RWPE1 (cell line): ENCODE measurements at regions not wholly inside any gene's neighbourhood (a gene's known extent, or its start where the extent isn't known, plus 50 kb on each side); places are given as distances from the start of the nearest gene placed in this dataset.

ENCODE experiments used
- CTCF ChIA-PET: fragments of 350-600 bp; sonication (Branson Sonifier 250); formaldehyde crosslinking; extraction: SDS; loops from one replicate; lab custom pipeline; 2021; lab: Yijun Ruan, JAX
- POLR2A ChIA-PET: fragments of 400-600 bp; formaldehyde crosslinking; extraction: SDS; loops from one replicate; lab custom pipeline; 2020; ENCODE audit warnings: antibody characterized with exemption; ENCODE audit not compliant: low non-redundant PET; lab: Yijun Ruan, JAX
- DNase-seq: peaks from one replicate; pipeline ENCODE4 v3.0.0; 2012; ENCODE audit warnings: low spot score
- H3K27ac ChIP-seq: fragments of 450-650 bp; 2 replicates; pipeline ENCODE4 v1.5.1; 2017
- CTCF ChIP-seq: fragments of 450-650 bp; conservative IDR thresholded peaks from 2 replicates; pipeline ENCODE4 v1.5.1; 2017; ENCODE audit warnings: low read depth, mild to moderate bottlenecking

GRCh38 chr13:79883216-79883615 lies 402.3 kb downstream of the NDFIP2 start:
- no peak overlapping the region for H3K27ac ChIP-seq
- ChIA-PET POLR2A (no interaction called here), CTCF (no interaction called here)
- no peak for TF ChIP-seq CTCF
- DNase-seq, result no peak

DNA sequence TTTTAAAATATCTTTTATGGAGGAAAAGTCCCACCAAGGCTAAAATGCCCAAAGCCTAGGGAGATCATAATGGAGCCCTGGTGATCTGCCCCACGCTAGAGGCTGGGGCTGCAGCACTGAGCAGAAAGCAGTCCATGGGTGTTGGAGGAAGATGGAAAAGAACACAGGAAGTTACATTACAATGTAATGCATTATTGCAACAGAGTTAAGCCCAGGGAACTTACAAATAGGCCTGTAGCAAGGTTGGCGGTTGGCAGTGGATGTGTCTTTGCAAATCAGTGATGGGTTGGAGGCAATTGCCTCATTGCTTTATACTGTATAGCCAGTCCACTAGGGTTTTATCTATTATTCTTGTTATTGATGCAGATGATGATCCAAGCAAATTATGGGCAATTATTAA lies 399.9 kb downstream of the NDFIP2 start:
- ChIA-PET CTCF (interaction anchor here (0.6 kb wide), 1 partner anchor 63 kb away, joined by 4 read pairs; no protein-coding TSS in a partner anchor), POLR2A (no interaction called here)
- H3K27ac ChIP-seq, result no peak overlapping the region
- DNase-seq, result no peak
- no peak for TF ChIP-seq CTCF

- POLR2A ChIA-PET, result no interaction called here
- CTCF ChIA-PET, result no interaction called here
- no peak for DNase-seq
- H3K27ac ChIP-seq, result no peak overlapping the region
- TF ChIP-seq CTCF, result no peak
Observed at GRCh38 chr13:79874396-79875360, 393.7 kb downstream of the NDFIP2 start.

- no peak for DNase-seq
- no peak overlapping the region for H3K27ac ChIP-seq
- POLR2A ChIA-PET, result no interaction called here
- no peak for TF ChIP-seq CTCF
- CTCF ChIA-PET, result no interaction called here
Observed at GRCh38 chr13:79871594-79871993, 390.6 kb downstream of the NDFIP2 start.

- no peak for DNase-seq
- TF ChIP-seq CTCF, result no peak
- CTCF ChIA-PET, result no interaction called here
- H3K27ac ChIP-seq, result no peak overlapping the region
- POLR2A ChIA-PET, result no interaction called here
Observed at GRCh38 chr13:79870766-79871165, 389.8 kb downstream of the NDFIP2 start.

GRCh38 chr13:79870123-79870522 lies 389.2 kb downstream of the NDFIP2 start:
- TF ChIP-seq CTCF, result no peak
- ChIA-PET CTCF (no interaction called here), POLR2A (no interaction called here)
- H3K27ac ChIP-seq, result no peak overlapping the region
- DNase-seq, result no peak
